ENCODE measurements at regions not wholly inside any gene's neighbourhood (a gene's known extent, or its start where the extent isn't known, plus 50 kb on each side); places are given as distances from the start of the nearest gene placed in this dataset.
A peak's percentile ranks its signal among the peaks of the same experiment; 100 is the strongest.

DNA sequence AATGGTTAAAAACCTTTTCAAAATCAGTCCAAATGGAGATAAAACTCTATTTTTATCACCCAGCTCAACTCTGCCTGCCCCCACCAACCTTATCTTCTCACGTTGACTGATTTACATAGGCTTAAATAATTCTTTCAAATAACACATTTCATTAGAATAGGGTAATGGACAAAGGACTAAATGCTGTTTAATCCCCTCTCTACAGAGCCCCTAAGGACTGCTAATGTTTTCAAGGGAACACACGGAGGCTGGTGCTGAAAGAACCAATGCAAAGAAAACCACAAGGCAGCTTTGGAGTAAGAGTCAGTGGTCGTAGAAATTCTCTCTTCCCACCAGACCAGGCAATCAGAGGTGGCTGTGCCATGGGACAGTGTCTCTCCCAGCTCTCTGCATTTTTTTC, 445.7 kb upstream of the MAF start:
- no peak overlapping the region for H3K27ac ChIP-seq
- TF ChIP-seq, protein P1, sequence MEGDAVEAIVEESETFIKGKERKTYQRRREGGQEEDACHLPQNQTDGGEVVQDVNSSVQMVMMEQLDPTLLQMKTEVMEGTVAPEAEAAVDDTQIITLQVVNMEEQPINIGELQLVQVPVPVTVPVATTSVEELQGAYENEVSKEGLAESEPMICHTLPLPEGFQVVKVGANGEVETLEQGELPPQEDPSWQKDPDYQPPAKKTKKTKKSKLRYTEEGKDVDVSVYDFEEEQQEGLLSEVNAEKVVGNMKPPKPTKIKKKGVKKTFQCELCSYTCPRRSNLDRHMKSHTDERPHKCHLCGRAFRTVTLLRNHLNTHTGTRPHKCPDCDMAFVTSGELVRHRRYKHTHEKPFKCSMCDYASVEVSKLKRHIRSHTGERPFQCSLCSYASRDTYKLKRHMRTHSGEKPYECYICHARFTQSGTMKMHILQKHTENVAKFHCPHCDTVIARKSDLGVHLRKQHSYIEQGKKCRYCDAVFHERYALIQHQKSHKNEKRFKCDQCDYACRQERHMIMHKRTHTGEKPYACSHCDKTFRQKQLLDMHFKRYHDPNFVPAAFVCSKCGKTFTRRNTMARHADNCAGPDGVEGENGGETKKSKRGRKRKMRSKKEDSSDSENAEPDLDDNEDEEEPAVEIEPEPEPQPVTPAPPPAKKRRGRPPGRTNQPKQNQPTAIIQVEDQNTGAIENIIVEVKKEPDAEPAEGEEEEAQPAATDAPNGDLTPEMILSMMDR (conservative IDR thresholded peaks at IDR 0.05), result no peak
- TF ChIP-seq ZFX (IDR thresholded peaks at IDR 0.05), result no peak

DNA sequence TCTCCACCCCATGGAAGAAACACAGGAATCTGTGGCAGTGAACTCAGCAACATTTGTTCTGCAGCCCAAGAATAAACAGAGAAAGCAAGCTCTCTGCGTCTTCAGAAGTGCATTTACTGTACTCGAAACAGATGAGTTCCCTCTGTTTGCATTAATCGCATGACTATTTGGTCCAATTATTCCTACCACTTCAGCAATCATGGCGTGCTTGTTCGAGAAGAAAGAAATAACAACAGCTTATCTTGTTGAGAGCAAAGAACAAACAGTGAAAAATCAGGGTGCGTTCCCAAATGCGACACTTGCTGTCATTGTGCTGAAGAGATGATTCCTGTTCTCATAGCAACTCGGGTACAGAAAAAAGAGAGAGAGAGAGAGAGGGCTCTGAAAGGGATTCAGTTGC, 445.3 kb upstream of the MAF start:
- H3K27ac ChIP-seq, result no peak overlapping the region
- TF ChIP-seq, protein P1 (conservative IDR thresholded peaks at IDR 0.05), result no peak
- TF ChIP-seq ZFX (IDR thresholded peaks at IDR 0.05), result no peak

DNA sequence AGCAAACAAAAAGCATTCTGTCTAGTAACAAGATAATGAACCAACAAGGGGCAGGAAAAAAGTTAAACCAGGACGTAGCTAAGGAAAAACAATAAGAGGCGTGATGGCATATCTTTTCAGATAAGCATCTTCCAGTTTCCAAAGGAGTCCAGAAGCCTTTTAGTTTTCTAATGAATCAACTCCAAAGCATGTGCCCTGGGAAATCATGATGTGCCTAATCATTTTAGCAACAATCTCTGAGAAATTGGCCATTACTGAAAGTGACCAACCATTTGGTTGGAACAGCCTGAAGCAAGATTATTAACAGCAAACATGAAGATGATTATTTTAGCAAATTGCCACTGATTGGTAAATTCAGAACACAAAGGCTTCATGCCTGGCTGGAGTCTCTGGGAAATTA, 440.9 kb upstream of the MAF start:
- no peak overlapping the region for H3K27ac ChIP-seq
- no peak for TF ChIP-seq ZFX (IDR thresholded peaks at IDR 0.05)
- TF ChIP-seq, protein P1 (conservative IDR thresholded peaks at IDR 0.05), result no peak

DNA sequence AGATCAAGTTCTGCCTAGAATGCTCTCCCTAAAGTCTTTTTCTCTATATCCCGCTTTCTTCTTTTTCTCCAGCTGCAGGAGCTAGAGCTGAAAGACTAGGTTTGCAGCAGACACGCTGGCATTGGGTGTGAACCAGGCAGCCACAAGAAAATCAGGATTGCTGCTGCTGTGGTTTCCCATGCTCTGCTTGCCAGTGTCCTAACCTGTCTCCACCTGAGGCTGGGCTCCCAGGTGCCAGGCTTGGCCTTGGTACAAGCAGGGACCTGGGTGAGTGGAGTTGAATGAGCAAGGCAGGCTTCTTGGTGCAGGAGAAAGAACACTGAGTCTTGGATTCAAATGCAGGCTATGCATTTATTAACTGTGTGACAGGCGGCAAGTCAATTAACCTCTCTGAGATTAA, 440.3 kb upstream of the MAF start:
- TF ChIP-seq, protein P1 (conservative IDR thresholded peaks at IDR 0.05), result no peak
- no peak for TF ChIP-seq ZFX (IDR thresholded peaks at IDR 0.05)

DNA sequence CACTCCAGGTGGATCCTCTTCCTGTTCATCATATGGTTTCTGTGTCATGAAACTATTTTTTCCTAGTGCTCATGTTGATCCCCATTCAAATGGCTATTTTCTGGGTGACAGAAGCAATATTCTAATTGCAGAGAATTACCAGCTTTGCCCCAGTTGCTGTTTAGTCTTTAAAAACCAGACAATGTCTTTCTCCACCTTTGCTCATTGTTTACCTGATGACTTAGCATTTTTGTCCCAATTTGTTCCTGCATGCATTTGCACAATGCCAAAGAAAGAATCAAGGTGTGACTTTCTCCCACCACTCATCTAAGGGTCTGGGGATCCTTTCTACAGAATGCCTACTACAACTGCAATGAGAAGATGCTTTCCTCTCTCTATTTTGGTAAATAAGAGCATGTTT, 439.9 kb upstream of the MAF start:
- no peak for TF ChIP-seq ZFX (IDR thresholded peaks at IDR 0.05)
- TF ChIP-seq, protein P1 (conservative IDR thresholded peaks at IDR 0.05), result no peak
- H3K27ac ChIP-seq, result 0 out of 2 replicates have a peak overlapping the region, but pooled peaks have one; percentile 19

More for the DNA sequence above, 440.3 kb upstream of the MAF start:
- H3K27ac ChIP-seq, result 0 out of 2 replicates have a peak overlapping the region, but pooled peaks have one; percentile 19

DNA sequence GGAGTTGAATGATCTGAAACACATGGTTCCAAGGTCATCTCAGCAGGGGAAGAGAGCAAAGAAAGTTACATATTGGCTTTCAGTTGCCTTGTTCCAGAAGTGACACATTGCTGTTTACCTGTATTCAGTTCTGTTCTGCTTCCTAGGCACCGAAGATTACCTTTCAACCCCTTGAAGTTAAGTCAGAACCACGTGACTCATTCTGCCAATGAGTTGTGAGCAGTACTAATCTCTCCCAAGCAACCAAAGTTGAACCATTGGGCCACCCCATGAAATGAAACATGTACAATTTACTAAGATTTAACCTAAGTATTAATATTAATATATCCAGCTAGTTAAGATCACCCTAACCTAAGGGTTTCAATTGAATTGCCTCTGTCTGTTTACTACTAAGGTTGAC, 439.2 kb upstream of the MAF start:
- no peak overlapping the region for H3K27ac ChIP-seq
- TF ChIP-seq, protein P1 (conservative IDR thresholded peaks at IDR 0.05), result no peak
- TF ChIP-seq ZFX (IDR thresholded peaks at IDR 0.05), result no peak

DNA sequence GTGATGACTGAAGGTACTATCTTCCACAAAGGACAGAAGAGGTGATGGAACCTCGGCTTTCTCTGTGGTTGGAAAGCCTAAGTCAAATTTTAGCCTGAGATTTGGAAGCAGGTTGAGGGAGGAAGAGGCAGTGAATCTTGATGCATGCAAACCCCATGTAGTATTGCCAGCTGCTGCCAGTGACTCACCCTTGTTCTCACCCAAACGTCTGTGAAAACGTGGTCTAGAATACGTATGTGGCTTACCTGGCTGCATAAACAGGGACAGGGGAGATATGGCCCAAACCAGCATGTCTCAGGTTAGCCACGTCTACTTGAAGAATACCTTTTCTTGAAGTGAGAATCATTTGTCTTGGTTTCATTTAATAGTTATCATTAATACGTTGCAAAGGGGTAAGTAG, 438.0 kb upstream of the MAF start:
- TF ChIP-seq, protein P1 (conservative IDR thresholded peaks at IDR 0.05), result no peak
- no peak for TF ChIP-seq ZFX (IDR thresholded peaks at IDR 0.05)
- no peak overlapping the region for H3K27ac ChIP-seq

Data from C4-2B (cell line).